ENCODE measurements at regions not wholly inside any gene's neighbourhood (a gene's known extent, or its start where the extent isn't known, plus 50 kb on each side); places are given as distances from the start of the nearest gene placed in this dataset.
"Not testable (repeated sequence)": the region's sequence is repeated elsewhere in the genome, so short reads cannot be mapped to it uniquely, and the experiment has no call there.

DNA sequence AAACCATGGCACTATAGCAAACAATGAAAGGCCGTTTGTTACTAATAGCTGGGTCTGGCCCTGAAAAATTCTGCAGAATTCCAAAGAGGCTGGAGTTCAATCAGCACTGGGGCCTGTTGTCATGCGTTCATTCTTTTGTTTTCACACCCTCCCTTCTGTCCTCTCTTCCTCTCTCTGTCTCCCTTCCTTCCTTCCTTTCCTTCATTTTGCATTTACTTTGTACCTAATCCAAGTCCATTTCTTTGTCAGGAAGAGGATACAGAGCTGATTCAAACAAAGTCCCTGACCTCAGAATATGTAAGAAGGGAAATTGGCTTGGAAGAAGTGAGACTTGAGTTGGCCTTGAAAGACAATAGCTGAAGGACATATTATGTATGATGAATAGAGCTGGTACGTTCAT lies 119.6 kb upstream of the LDB2 start:
- no peak overlapping the region for H3K4me3 ChIP-seq (ENCODE audit: control insufficient read depth, low read depth, low read length)
- TF ChIP-seq, protein P1, sequence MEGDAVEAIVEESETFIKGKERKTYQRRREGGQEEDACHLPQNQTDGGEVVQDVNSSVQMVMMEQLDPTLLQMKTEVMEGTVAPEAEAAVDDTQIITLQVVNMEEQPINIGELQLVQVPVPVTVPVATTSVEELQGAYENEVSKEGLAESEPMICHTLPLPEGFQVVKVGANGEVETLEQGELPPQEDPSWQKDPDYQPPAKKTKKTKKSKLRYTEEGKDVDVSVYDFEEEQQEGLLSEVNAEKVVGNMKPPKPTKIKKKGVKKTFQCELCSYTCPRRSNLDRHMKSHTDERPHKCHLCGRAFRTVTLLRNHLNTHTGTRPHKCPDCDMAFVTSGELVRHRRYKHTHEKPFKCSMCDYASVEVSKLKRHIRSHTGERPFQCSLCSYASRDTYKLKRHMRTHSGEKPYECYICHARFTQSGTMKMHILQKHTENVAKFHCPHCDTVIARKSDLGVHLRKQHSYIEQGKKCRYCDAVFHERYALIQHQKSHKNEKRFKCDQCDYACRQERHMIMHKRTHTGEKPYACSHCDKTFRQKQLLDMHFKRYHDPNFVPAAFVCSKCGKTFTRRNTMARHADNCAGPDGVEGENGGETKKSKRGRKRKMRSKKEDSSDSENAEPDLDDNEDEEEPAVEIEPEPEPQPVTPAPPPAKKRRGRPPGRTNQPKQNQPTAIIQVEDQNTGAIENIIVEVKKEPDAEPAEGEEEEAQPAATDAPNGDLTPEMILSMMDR (IDR thresholded peaks at IDR 0.05; ENCODE audit: control insufficient read depth, insufficient read depth, low read depth, low read length, missing control alignments) = no peak
- no peak for DNase-seq (ENCODE audit: low read depth)

DNA sequence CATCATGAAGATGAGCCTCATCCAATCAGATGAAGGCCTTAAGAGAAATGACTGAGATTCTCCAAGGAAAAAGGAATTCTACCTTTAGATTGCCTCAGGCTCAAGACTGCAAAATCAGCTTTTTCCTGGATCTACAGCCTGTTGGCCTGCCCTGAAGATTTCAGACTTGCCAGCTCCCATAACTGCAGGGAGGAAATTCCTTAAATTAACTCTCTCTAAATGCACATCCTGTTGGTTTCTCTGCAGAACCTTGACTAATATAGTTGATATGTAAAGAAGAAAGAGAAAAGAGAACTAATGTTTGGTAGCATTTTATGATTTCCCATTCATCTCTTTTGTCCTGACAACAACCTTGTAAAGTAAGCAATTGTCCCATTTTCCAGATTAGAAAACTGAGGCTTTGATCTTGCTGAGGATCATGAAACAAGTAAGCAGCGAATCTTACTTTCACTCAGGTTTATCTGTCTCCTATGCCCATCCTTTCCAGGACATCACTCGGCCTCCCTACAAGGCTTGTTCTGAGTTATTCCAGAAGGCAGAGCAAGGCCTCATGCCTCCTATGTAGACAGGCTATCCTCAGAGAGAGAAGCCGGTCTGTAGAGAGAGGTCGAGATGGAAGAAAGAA lies 115.0 kb upstream of the LDB2 start:
- H3K4me3 ChIP-seq (ENCODE audit: control insufficient read depth, low read depth, low read length) = no peak overlapping the region
- DNase-seq (ENCODE audit: low read depth) = peak; percentile 31
- TF ChIP-seq, protein P1 (IDR thresholded peaks at IDR 0.05; ENCODE audit: control insufficient read depth, insufficient read depth, low read depth, low read length, missing control alignments) = no peak

DNA sequence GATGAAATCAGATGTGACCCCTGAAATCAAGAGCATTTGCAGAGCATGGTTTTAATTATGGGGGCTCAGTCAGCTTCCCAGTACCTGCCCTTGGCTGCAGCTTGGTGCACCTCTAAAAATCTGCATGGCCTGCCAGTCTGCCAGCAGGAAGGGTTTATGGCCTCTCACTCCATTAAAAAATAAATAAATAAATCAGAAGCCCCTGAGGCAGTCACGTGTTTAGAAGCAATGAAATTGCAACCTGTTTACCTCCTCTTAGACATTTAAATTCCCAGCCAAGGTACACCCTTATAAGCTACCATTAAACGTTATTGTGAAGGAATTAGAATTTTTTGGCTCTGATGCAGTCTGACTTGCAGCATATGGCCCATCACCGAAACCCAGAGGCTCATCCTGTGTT lies 114.0 kb upstream of the LDB2 start:
- TF ChIP-seq, protein P1 (IDR thresholded peaks at IDR 0.05; ENCODE audit: control insufficient read depth, insufficient read depth, low read depth, low read length, missing control alignments) = no peak
- no peak overlapping the region for H3K4me3 ChIP-seq (ENCODE audit: control insufficient read depth, low read depth, low read length)
- no peak for DNase-seq (ENCODE audit: low read depth)

DNA sequence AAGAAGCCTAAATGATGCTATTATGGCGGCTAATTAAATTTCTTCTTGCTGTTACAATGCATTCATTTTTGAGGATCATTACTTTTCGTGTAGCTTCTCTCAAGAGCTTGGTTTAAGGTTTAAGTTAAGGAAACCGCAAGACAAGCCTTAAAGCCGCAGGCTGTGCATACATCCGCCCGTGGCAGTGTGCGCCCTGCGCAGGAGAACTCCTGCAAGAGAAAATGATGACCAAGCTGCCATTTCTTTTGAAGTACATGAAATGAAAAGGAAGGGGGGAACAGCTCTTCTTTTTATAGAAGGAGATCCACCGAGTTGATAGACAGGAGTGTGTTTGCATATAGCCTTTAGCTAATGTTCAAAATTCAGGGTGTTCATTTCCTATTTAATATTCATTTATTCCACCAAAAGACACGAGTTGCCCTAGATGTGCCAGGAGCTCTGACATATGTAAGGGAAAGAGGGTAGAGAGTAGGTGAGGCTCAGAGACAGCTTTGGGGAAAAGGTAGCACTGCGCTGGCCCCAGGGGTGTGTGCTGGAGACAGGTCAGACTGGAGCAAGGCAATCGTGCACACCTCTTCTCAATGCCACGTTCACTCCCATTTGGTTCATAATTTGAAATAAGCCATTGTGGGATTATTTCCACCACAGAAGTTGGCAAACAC lies 112.1 kb upstream of the LDB2 start:
- H3K4me3 ChIP-seq (ENCODE audit: control insufficient read depth, low read depth, low read length) = no peak overlapping the region
- TF ChIP-seq, protein P1 (IDR thresholded peaks at IDR 0.05; ENCODE audit: control insufficient read depth, insufficient read depth, low read depth, low read length, missing control alignments) = no peak
- no peak for DNase-seq (ENCODE audit: low read depth)

DNA sequence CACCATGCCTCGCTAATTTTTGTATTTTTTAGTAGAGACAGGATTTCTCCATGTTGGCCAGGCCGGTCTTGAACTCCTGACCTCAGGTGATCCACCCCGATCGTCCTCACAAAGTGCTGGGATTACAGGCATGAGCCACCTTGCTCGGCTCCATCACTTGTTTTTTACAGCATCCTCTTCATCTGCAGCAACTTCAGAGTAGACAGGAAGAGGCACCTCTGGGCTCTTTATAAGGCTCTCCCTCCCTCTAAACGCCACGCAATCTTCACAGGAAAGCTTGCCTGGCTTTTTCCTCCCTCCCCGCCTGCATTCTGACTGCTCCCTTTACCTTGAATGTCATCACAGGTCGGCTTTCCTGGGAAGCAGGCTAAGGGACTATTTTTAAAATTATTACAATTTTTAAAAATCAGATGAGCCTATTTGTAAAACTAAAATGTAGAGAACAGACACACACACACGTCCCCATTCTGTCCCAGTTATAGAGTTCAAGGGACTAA lies 111.5 kb upstream of the LDB2 start:
- TF ChIP-seq, protein P1 (IDR thresholded peaks at IDR 0.05; ENCODE audit: control insufficient read depth, insufficient read depth, low read depth, low read length, missing control alignments) = no peak
- DNase-seq (ENCODE audit: low read depth) = no peak
- H3K4me3 ChIP-seq (ENCODE audit: control insufficient read depth, low read depth, low read length) = no peak overlapping the region

DNA sequence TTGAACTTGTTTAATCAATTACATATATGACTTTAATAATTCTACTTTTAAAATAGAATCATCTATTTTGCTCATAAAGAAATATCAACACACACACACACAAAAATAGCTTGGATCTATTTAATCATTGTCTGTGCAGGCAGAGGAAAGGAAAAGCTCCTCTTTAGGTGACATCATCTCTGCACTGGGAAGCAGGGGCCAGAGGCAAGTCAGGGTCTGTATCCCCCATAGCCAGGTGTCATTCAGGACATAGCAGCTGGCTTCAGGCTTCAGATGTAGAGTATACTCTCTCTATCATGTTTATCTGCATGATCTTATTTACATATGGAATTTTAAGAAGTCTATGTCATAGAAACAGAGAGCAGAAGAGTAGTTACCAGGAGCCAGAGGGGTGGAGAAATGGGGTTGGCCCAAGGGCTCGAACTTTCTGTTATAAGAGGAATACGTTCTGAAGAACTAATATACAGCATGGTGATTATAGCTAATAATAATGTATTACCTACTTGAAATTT lies 110.4 kb upstream of the LDB2 start:
- TF ChIP-seq, protein P1 (IDR thresholded peaks at IDR 0.05; ENCODE audit: control insufficient read depth, insufficient read depth, low read depth, low read length, missing control alignments) = no peak
- H3K4me3 ChIP-seq (ENCODE audit: control insufficient read depth, low read depth, low read length) = no peak overlapping the region
- no peak for DNase-seq (ENCODE audit: low read depth)

DNA sequence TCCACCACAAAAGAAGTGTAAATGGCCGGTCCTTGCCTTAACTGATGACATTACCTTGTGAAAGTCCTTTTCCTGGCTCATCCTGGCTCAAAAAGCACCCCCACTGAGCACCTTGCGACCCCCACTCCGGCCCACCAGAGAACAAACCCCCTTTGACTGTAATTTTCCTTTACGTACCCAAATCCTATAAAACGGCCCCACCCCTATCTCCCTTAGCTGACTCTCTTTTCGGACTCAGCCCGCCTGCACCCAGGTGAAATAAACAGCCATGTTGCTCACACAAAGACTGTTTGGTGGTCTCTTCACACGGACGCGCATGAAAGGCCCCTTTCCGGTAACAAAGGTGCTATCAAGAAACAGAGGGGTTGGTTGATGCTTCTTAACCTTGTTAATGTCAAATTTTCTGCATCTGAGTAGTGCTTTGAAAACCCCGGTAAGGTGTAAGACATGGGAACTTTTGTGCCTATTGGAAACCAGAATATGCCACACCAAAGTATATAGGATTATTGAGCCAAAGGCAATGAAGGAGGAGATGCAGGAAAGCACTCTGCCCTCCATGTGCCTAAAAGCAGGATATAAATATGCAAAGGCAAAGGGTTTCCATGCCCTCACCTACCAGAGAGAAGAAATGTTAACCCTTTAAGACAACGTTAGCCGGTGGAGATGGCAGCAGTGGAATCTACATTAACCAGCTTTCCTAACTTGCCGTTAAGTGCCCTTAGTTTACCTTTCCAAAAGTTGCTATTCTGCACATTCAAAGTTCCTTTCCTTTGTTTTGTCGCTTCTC lies 105.4 kb upstream of the LDB2 start:
- not testable (repeated sequence) for H3K4me3 ChIP-seq (ENCODE audit: control insufficient read depth, low read depth, low read length); DNase-seq (ENCODE audit: low read depth)

All from AG09309 (cell line).